Esophagus muscularis mucosa (tissue), 3 donors: ENCODE measurements at regions not wholly inside any gene's neighbourhood (a gene's known extent, or its start where the extent isn't known, plus 50 kb on each side); places are given as distances from the start of the nearest gene placed in this dataset.

Source experiments
- POLR2A ChIP-seq: fragments of 450-650 bp; IDR thresholded peaks from one replicate; pipeline ENCODE4 v1.6.1; 2017; ENCODE audit warnings: antibody characterized with exemption, moderate library complexity, mild to moderate bottlenecking, low read depth
- POLR2AphosphoS5 ChIP-seq, 2 donors: sonication (generic); formaldehyde crosslinking; IDR thresholded peaks; one replicate each; pipeline ENCODE4 v1.6.1; 2017; ENCODE audit warnings: antibody characterized with exemption in 2 of 2
- TF ChIP-seq, protein P1 (sequence below), 3 experiments: fragments of 200-600 bp in 2 of 3; fragments of 450-650 bp in 1 of 3; sonication (generic) in 2 of 3; IDR thresholded peaks; one replicate each; pipeline ENCODE4 v1.5.1; 2017 to 2019; ENCODE audit warnings: antibody characterized with exemption in 3 of 3, mild to moderate bottlenecking in 2 of 3, moderate library complexity in 1 of 3

DNA sequence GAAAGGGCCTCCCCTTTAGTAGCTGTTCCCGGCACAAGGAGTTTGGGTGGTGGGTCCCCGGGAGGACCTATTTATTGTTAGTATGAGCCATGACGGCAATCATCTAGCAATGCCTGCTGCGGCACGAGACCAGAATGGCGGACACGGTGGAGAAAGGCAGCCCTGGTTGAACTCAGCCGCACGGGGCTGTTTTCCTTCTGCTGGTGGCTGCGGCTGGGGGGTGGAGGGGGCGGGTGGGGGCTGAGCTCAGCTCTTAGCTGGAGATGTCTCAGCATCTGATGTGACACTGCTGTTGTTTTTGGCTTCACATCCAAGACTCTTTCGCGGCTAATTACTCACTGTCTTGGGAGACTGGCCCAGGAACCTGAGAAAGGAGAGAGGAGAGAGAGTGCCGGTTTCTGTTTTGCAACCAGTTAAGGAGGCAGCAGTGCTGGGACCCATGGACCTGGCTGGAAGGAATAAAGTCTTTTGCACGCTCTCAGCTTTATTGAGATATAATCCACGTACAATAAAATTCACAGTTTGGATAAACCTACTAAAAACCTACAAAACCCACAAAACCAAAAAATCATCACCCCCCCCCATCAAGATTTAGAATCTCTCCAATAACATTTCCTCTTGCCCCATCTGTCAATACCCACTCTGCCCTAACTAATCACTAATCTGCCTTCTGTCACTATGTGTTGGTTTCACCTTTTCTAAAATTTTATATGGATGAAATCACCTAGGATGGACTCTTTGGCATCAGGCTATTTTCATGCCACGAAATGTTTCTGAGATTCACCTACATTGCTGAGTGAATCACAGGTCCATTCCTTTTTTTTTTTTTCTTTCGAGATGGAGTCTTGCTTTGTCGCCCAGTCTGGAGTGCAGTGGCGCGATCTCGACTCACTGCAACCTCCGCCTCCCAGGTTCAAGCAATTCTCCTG lies 81.8 kb upstream of the NEURL1B start:
- TF ChIP-seq, protein P1, sequence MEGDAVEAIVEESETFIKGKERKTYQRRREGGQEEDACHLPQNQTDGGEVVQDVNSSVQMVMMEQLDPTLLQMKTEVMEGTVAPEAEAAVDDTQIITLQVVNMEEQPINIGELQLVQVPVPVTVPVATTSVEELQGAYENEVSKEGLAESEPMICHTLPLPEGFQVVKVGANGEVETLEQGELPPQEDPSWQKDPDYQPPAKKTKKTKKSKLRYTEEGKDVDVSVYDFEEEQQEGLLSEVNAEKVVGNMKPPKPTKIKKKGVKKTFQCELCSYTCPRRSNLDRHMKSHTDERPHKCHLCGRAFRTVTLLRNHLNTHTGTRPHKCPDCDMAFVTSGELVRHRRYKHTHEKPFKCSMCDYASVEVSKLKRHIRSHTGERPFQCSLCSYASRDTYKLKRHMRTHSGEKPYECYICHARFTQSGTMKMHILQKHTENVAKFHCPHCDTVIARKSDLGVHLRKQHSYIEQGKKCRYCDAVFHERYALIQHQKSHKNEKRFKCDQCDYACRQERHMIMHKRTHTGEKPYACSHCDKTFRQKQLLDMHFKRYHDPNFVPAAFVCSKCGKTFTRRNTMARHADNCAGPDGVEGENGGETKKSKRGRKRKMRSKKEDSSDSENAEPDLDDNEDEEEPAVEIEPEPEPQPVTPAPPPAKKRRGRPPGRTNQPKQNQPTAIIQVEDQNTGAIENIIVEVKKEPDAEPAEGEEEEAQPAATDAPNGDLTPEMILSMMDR (IDR thresholded peaks at IDR 0.05): no peak
- TF ChIP-seq POLR2AphosphoS5 (IDR thresholded peaks at IDR 0.05) (peak; percentile 80 to 81), POLR2A (no peak)
